GM21515 (cell line): ENCODE measurements at regions not wholly inside any gene's neighbourhood (a gene's known extent, or its start where the extent isn't known, plus 50 kb on each side); places are given as distances from the start of the nearest gene placed in this dataset.

Source experiments
- ATAC-seq: cut with Tn5 transposase; IDR thresholded peaks from one replicate; pipeline ENCODE4 v1.9.1; 2021; ENCODE audit not compliant: unreplicated experiment

GRCh38 chr9:2311920-2312319 is 296.8 kb downstream of the SMARCA2 start:
- no peak for ATAC-seq

- ATAC-seq = no peak
Measured at GRCh38 chr9:2313512-2313911, 298.4 kb downstream of the SMARCA2 start.

- ATAC-seq = no peak
Measured at GRCh38 chr9:2317591-2317990, 302.4 kb downstream of the SMARCA2 start.

- no peak for ATAC-seq
Measured at GRCh38 chr9:2319421-2319820, 302.2 kb upstream of the VLDLR start.

- no peak for ATAC-seq
Measured at GRCh38 chr9:2320114-2320513, 301.5 kb upstream of the VLDLR start.

GRCh38 chr9:2320632-2321031 is 301.0 kb upstream of the VLDLR start:
- no peak for ATAC-seq

- no peak for ATAC-seq
Measured at GRCh38 chr9:2321523-2322148, 300.0 kb upstream of the VLDLR start.

- no peak for ATAC-seq
Measured at GRCh38 chr9:2324742-2325141, 296.8 kb upstream of the VLDLR start.

GRCh38 chr9:2332663-2333062 is 288.9 kb upstream of the VLDLR start:
- ATAC-seq = no peak

- no peak for ATAC-seq
Measured at GRCh38 chr9:2335260-2335659, 286.3 kb upstream of the VLDLR start.

- no peak for ATAC-seq
Measured at GRCh38 chr9:2336055-2336454, 285.5 kb upstream of the VLDLR start.

- ATAC-seq = no peak
Measured at GRCh38 chr9:2337131-2337530, 284.5 kb upstream of the VLDLR start.

GRCh38 chr9:2337627-2338026 is 284.0 kb upstream of the VLDLR start:
- no peak for ATAC-seq

- ATAC-seq = no peak
Measured at GRCh38 chr9:2338777-2339365, 282.7 kb upstream of the VLDLR start.

- no peak for ATAC-seq
Measured at GRCh38 chr9:2339416-2339815, 282.2 kb upstream of the VLDLR start.

- ATAC-seq = no peak
Measured at GRCh38 chr9:2340046-2340760, 281.4 kb upstream of the VLDLR start.

GRCh38 chr9:2341126-2341525 is 280.5 kb upstream of the VLDLR start:
- no peak for ATAC-seq

GRCh38 chr9:2341956-2342355 is 279.6 kb upstream of the VLDLR start:
- ATAC-seq = no peak

GRCh38 chr9:2343756-2344155 is 277.8 kb upstream of the VLDLR start:
- ATAC-seq = no peak

- no peak for ATAC-seq
Measured at GRCh38 chr9:2344436-2344835, 277.2 kb upstream of the VLDLR start.

- ATAC-seq = no peak
Measured at GRCh38 chr9:2345013-2345412, 276.6 kb upstream of the VLDLR start.

GRCh38 chr9:2346277-2346913 is 275.2 kb upstream of the VLDLR start:
- ATAC-seq = no peak
